ENCODE measurements at regions not wholly inside any gene's neighbourhood (a gene's known extent, or its start where the extent isn't known, plus 50 kb on each side); places are given as distances from the start of the nearest gene placed in this dataset.

DNA sequence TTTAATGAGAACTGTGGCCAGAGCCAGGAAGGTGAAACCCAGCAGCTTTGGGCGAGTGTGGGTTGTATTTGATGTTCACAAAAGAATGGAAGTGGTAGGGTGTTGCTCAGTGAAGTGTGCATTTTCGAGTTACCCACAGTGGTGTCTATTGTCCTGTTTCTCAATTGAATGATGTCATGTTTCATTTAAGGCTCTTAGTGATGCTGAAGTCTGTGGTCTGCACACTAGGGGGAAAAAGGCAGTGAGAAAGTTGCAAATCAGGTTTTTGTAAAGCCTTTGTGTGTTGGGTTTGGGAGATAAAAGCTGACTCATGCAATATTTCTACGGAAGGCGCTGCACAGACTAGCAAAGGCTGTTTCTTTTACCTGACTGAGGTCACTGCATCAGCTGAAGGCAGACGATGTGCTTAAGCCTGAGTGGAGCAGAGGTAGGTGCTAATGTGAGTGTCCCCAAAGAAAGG lies 121.1 kb downstream of the PLEKHG1 start:
- no peaks in the 10 kb centered on the region for H3K36me3 ChIP-seq
- no peak overlapping the region for H3K4me3 ChIP-seq
- DNase-seq (ENCODE audit: extremely low spot score), result no peak
- no peaks in the 10 kb centered on the region for H3K9me3 ChIP-seq
- 64% methylated on average over 5 of the region's 5 CpGs for WGBS
- TF ChIP-seq POLR2AphosphoS5 (IDR thresholded peaks at IDR 0.05) (no peak), POLR2A (IDR thresholded peaks at IDR 0.05; ENCODE audit: low read depth) (no peak), EP300 (IDR thresholded peaks at IDR 0.05) (no peak)
- TF ChIP-seq, protein P1, sequence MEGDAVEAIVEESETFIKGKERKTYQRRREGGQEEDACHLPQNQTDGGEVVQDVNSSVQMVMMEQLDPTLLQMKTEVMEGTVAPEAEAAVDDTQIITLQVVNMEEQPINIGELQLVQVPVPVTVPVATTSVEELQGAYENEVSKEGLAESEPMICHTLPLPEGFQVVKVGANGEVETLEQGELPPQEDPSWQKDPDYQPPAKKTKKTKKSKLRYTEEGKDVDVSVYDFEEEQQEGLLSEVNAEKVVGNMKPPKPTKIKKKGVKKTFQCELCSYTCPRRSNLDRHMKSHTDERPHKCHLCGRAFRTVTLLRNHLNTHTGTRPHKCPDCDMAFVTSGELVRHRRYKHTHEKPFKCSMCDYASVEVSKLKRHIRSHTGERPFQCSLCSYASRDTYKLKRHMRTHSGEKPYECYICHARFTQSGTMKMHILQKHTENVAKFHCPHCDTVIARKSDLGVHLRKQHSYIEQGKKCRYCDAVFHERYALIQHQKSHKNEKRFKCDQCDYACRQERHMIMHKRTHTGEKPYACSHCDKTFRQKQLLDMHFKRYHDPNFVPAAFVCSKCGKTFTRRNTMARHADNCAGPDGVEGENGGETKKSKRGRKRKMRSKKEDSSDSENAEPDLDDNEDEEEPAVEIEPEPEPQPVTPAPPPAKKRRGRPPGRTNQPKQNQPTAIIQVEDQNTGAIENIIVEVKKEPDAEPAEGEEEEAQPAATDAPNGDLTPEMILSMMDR (IDR thresholded peaks at IDR 0.05), result no peak
- H3K4me1 ChIP-seq, result peaks cover 0 to 4% (median 0%) of the 10 kb centered on the region in 4 donors
- H3K27me3 ChIP-seq, result no peaks in the 10 kb centered on the region
- intact Hi-C loops (cut with DNase I), result no loop called here
- H3K27ac ChIP-seq (replicated peaks in 1 of 4), result no peak overlapping the region

DNA sequence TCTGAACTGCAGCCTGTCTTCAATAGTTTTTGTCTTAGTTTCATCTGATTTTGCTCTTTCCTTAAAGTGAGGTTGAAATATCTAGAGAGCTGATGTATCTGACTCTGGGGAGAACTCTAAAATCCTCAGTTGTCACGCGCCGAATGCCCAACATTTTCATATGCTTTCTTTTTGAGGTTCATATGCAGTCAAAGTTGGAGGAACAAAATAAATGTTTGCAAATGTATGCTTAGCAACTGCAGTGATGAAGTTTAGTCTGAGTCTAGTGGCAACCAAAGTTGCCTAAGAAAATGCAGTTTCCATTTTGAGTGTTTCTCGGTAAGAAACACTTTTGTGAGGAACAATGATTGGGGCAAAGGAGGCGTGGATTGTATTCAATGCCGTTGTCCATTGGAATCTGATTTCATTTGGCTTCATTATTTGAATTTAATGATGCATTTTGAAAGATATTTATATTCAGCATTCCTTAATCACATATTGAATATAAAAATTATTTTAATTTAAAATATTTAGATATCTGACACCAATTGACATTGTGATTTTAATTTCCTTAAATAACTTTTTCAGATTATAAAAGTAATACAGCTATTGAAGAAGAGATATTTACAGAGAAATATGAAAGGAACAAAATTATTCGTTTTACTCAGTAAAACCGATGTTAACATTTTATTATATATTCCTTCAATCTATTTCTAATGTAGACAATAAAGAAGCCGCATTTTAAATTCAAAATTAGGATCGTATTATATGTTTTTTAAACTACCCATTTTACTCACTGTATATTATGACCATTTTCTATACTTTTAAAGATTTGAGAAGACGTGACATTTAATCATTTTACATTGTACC lies 122.0 kb downstream of the PLEKHG1 start:
- peaks cover 0 to 4% (median 0%) of the 10 kb centered on the region in 4 donors for H3K4me1 ChIP-seq
- no peaks in the 10 kb centered on the region for H3K36me3 ChIP-seq
- H3K27me3 ChIP-seq, result no peaks in the 10 kb centered on the region
- DNase-seq (ENCODE audit: extremely low spot score), result no peak
- no peak overlapping the region for H3K27ac ChIP-seq (replicated peaks in 1 of 4)
- no peak overlapping the region for H3K4me3 ChIP-seq
- intact Hi-C loops (cut with DNase I), result no loop called here
- H3K9me3 ChIP-seq, result no peaks in the 10 kb centered on the region
- WGBS, result 89% methylated on average over 11 of the region's 11 CpGs
- TF ChIP-seq EP300 (IDR thresholded peaks at IDR 0.05) (no peak), POLR2A (IDR thresholded peaks at IDR 0.05; ENCODE audit: low read depth) (no peak), POLR2AphosphoS5 (IDR thresholded peaks at IDR 0.05) (no peak)
- TF ChIP-seq, protein P1 (IDR thresholded peaks at IDR 0.05), result no peak

- Histone ChIP-seq H3K36me3 (no peaks in the 10 kb centered on the region), H3K27ac (replicated peaks in 1 of 4) (no peak overlapping the region), H3K27me3 (no peaks in the 10 kb centered on the region), H3K9me3 (no peaks in the 10 kb centered on the region), H3K4me1 (peaks cover 0 to 4% (median 0%) of the 10 kb centered on the region in 4 donors), H3K4me3 (no peak overlapping the region)
- no peak for DNase-seq (ENCODE audit: extremely low spot score)
- 77% methylated on average over 9 of the region's 9 CpGs for WGBS
- TF ChIP-seq POLR2A (IDR thresholded peaks at IDR 0.05; ENCODE audit: low read depth), result no peak
- no peak for TF ChIP-seq EP300 (IDR thresholded peaks at IDR 0.05)
- no peak for TF ChIP-seq POLR2AphosphoS5 (IDR thresholded peaks at IDR 0.05)
- TF ChIP-seq, protein P1 (IDR thresholded peaks at IDR 0.05), result no peak
- intact Hi-C loops (cut with DNase I), result no loop called here
These were observed 123.1 kb downstream of the PLEKHG1 start for GRCh38 chr6:150722614-150723344.

DNA sequence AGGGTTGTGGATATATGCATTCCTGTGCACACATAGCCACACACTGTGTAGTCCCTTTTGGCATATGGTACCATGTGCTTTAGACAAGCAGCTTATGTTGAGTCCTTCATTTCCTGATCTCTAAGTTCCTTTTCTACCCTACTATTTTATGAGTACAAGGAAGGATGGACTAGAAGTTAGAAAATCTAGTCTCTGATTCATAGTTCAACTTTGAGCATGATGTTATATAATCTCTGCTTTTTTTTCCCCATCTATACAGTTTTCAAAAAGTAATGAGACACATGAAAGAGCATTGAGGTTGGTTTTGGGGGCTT lies 123.6 kb downstream of the PLEKHG1 start:
- no peak for DNase-seq (ENCODE audit: extremely low spot score)
- Histone ChIP-seq H3K27ac (replicated peaks in 1 of 4) (no peak overlapping the region), H3K4me1 (peaks cover 0 to 4% (median 0%) of the 10 kb centered on the region in 4 donors), H3K9me3 (no peaks in the 10 kb centered on the region), H3K27me3 (no peaks in the 10 kb centered on the region), H3K4me3 (no peak overlapping the region), H3K36me3 (no peaks in the 10 kb centered on the region)
- intact Hi-C loops (cut with DNase I), result no loop called here
- TF ChIP-seq EP300 (IDR thresholded peaks at IDR 0.05) (no peak), POLR2AphosphoS5 (IDR thresholded peaks at IDR 0.05) (no peak), POLR2A (IDR thresholded peaks at IDR 0.05; ENCODE audit: low read depth) (no peak)
- TF ChIP-seq, protein P1 (IDR thresholded peaks at IDR 0.05), result no peak
